ENCODE measurements at regions not wholly inside any gene's neighbourhood (a gene's known extent, or its start where the extent isn't known, plus 50 kb on each side); places are given as distances from the start of the nearest gene placed in this dataset.
"Not testable (repeated sequence)": the region's sequence is repeated elsewhere in the genome, so short reads cannot be mapped to it uniquely, and the experiment has no call there.

DNA sequence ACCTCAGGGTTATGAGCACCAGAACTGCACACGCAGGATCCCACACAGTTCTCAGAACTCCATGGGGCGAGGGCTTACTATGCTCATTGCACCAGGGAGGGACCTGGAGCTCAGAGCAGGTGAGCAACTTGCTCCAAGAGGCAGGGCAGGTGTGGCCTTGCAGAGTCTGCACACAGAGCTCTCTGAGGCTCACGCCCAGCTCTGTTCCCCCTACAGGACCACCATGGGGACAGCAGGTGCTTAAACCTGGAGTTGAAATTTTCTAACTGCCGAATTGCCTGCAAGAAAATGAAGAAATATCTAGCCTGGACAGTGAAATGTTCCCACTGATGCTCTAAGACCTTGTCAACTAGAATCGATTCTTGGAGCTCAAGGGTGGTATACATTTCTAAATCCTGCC lies 49.9 kb upstream of the MSMB start:
- not testable (repeated sequence) for DNase-seq (ENCODE audit: low read depth)

DNA sequence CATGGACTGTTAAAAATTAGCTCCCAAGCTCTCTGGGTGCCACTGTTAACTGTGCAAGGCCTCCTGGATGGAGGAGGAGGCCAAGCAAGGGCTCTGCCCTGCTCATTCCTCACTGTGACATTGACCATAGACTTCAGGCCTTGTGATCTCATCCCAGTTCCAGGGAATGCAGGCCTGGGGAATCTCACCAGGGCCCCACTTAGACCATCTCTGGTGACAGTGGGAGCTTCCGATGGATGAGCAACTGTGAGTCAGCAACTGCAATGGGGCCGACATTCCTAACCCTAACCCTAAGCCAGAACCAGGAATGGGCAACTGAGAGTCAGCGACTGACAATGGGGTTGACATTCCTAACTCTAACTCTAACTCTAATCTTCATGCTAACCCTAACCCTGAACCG lies 50.4 kb upstream of the MSMB start:
- DNase-seq (ENCODE audit: low read depth): peak; percentile 20

GRCh38 chr10:46096909-46097575 lies 51.0 kb upstream of the MSMB start:
- DNase-seq (ENCODE audit: low read depth): no peak

DNA sequence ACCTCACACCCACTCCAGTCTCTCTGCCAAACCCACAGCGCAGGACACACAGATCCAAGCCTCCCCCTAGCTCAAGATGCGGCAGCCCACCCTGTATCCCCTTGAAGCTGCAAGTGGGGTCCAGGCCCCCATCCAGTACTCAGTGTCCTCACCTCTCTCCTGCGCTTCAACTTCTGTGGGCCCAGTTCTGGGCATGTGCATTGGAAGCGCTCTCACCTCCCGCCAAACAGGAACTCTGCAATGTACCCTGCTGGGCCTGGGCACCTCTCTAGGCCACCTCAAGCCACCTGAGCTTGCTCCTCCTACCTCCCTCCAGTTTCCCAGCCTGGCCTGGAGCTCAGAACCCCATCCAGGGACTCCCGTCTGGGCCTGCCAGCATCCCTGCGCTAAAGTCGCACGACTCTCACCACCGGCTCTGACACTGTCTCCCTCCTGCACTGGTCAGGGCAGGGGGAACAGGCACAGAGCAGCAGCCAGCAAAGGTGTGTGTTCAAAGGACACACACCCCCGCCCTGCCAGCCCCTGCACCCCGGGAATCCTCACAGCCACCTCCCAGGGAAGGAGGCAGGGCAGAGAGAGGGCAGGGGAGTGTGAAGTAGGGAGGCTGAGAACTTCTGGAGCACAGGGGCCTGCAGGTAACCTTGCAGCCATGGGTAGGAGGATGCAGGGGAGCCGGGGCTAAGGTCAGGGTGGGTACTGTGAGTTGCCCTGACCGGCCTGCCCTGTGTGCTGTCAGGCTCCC lies 51.7 kb upstream of the MSMB start:
- DNase-seq (ENCODE audit: low read depth): no peak

- no peak for DNase-seq (ENCODE audit: low read depth)
Measured at GRCh38 chr10:46098386-46098785, 52.3 kb upstream of the MSMB start.

DNA sequence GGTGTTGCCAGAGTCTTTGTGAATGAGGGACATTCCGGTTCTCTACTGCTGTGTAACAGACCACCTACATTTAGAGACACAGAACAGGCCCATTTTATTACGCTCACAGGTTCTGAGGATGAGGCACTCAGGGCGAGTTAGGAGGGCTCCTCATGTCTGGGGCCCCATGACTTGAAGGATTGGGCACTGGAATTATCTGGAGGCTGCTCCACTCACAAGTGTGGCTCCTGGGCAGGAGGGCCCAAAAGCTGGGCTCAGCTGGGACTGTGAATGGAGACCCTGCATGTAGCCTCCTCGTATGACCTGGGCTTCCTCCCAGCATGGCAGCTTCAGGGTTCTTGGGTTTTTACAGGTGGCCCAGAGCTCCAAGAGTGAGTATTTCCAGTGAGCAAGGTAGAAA lies 52.9 kb upstream of the MSMB start:
- not testable (repeated sequence) for DNase-seq (ENCODE audit: low read depth)

- DNase-seq (ENCODE audit: low read depth): no peak
Measured at GRCh38 chr10:46104071-46104585, 58.1 kb upstream of the MSMB start.

DNA sequence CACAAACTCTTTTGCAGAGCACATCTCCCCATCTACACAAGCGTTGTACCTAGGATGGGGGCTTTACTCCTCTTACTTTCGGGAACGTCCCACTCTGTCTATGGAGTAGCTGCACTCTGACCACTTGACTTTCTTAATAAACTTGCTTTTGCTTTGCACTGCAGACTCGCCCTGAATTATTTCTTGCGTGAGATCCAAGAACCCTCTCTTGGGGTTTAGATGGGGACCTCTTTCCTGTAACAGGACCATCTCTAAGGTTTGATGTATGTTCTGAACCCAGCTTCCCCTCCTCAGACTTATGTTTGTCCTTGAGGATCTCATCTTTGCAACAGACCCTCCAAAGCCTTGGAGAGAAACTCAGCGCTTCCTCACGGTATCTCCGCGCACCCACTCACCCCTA lies 59.3 kb upstream of the MSMB start:
- DNase-seq (ENCODE audit: low read depth): not testable (repeated sequence)

GRCh38 chr10:46105856-46106409 lies 59.9 kb upstream of the MSMB start:
- DNase-seq (ENCODE audit: low read depth): not testable (repeated sequence)

GRCh38 chr10:46106410-46107255 lies 60.6 kb upstream of the MSMB start:
- peak; percentile 50 for DNase-seq (ENCODE audit: low read depth)

- DNase-seq (ENCODE audit: low read depth): not testable (repeated sequence)
Measured at GRCh38 chr10:46108158-46108499, 62.1 kb upstream of the MSMB start.

GRCh38 chr10:46154271-46154670 lies 108.2 kb upstream of the MSMB start:
- not testable (repeated sequence) for DNase-seq (ENCODE audit: low read depth)

- DNase-seq (ENCODE audit: low read depth): not testable (repeated sequence)
Measured at GRCh38 chr10:46154683-46155082, 108.6 kb upstream of the MSMB start.

- not testable (repeated sequence) for DNase-seq (ENCODE audit: low read depth)
Measured at GRCh38 chr10:46156866-46157265, 110.8 kb upstream of the MSMB start.

- DNase-seq (ENCODE audit: low read depth): no peak
Measured at GRCh38 chr10:46169736-46170135, 117.1 kb upstream of the ANTXRL start.

DNA sequence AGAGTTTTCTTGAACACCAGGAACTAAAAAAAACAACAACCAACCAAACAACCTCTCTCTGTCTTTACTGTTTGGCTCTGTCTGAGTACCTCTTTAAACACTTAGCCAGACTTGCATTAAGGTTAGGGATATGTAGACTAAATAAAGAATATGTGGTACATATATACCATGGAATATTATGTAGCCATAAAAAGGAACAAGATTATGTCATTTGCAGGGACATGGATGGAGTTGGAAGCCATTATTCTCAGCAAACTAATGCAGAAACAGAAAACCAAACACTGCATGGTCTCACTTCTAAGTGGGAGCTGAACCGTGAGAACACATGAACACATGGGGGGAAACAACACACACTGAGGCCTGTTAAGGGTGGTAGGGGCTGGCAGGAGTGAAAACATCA lies 116.0 kb upstream of the ANTXRL start:
- no peak for DNase-seq (ENCODE audit: low read depth)

DNA sequence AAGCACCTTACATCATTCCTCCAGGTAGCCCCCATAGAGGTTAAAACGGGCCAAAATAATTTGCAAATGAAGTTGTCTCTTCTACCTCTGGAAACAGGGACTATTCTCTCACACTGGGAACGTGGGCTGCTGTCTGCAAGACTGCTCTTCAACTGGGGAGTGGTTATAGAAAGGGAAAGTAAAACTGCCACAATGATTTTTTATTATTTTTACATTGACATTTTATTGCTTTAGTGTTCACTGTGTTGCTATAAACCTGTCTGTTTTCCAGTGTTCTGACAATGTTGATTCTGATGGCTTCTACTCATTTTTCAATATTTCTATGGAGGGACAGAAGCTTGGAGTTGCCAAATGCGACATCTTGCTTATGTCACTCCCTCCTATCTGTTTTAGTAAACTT lies 115.1 kb upstream of the ANTXRL start:
- DNase-seq (ENCODE audit: low read depth): no peak

- DNase-seq (ENCODE audit: low read depth): no peak
Measured at GRCh38 chr10:46175296-46175695, 111.5 kb upstream of the ANTXRL start.

GRCh38 chr10:46175831-46176230 lies 111.0 kb upstream of the ANTXRL start:
- no peak for DNase-seq (ENCODE audit: low read depth)

- DNase-seq (ENCODE audit: low read depth): not testable (repeated sequence)
Measured at GRCh38 chr10:46187431-46187830, 99.4 kb upstream of the ANTXRL start.

- no peak for DNase-seq (ENCODE audit: low read depth)
Measured at GRCh38 chr10:46197050-46197449, 89.7 kb upstream of the ANTXRL start.

GRCh38 chr10:46198516-46198915 lies 88.3 kb upstream of the ANTXRL start:
- peak; percentile 7 for DNase-seq (ENCODE audit: low read depth)
